H9 (cell line): ENCODE measurements at regions not wholly inside any gene's neighbourhood (a gene's known extent, or its start where the extent isn't known, plus 50 kb on each side); places are given as distances from the start of the nearest gene placed in this dataset.

ENCODE experiments used
- DNase-seq: peaks from one replicate; pipeline ENCODE4 v3.0.0-alpha.2; 2017
- H2AFZ ChIP-seq: one replicate; pipeline ENCODE4 v1.6.1; 2013; ENCODE audit warnings: mild to moderate bottlenecking, low read length, control low read depth, moderate library complexity
- H2AK5ac ChIP-seq: 2 replicates; pipeline ENCODE4 v1.6.1; 2013; ENCODE audit warnings: low read length, control low read depth, mixed read lengths; ENCODE audit not compliant: insufficient read length
- H2BK120ac ChIP-seq: one replicate; pipeline ENCODE4 v1.6.1; 2013; ENCODE audit warnings: low read depth, mild to moderate bottlenecking, low read length, control low read depth, inconsistent platforms; ENCODE audit not compliant: poor library complexity, severe bottlenecking
- H2BK12ac ChIP-seq: 2 replicates; pipeline ENCODE4 v1.6.1; 2013; ENCODE audit warnings: low read length, control low read depth, mixed read lengths, low read depth; ENCODE audit not compliant: insufficient read length
- H2BK15ac ChIP-seq: 2 replicates; pipeline ENCODE4 v1.6.1; 2013; ENCODE audit warnings: low read depth, low read length, control low read depth
- H2BK20ac ChIP-seq: one replicate; pipeline ENCODE4 v1.6.1; 2013; ENCODE audit warnings: low read depth, mild to moderate bottlenecking, low read length, control low read depth, inconsistent platforms; ENCODE audit not compliant: poor library complexity, severe bottlenecking
- H2BK5ac ChIP-seq: 2 replicates; pipeline ENCODE4 v1.6.1; 2013; ENCODE audit warnings: low read length, control low read depth, mixed read lengths; ENCODE audit not compliant: insufficient read length
- H3K14ac ChIP-seq: 2 replicates; pipeline ENCODE4 v1.6.1; 2013; ENCODE audit warnings: low read length, control low read depth; ENCODE audit not compliant: insufficient read depth
- H3K18ac ChIP-seq: 2 replicates; pipeline ENCODE4 v1.6.1; 2013; ENCODE audit warnings: low read depth, mild to moderate bottlenecking, mixed read lengths, low read length, control low read depth; ENCODE audit not compliant: insufficient read length
- H3K23ac ChIP-seq: 2 replicates; pipeline ENCODE4 v1.6.1; 2013; ENCODE audit warnings: low read length, control low read depth, mixed read lengths, low read depth; ENCODE audit not compliant: insufficient read length
- H3K23me2 ChIP-seq: 2 replicates; pipeline ENCODE4 v1.6.1; 2013; ENCODE audit warnings: low read depth, mild to moderate bottlenecking, mixed read lengths, low read length, control low read depth; ENCODE audit not compliant: insufficient read length, poor library complexity, severe bottlenecking
- H3K27ac ChIP-seq: 2 replicates; pipeline ENCODE4 v1.5.1; 2013; ENCODE audit warnings: low read length, control low read depth, mixed read lengths, low read depth; ENCODE audit not compliant: insufficient read length
- H3K27me3 ChIP-seq: 2 replicates; pipeline ENCODE4 v1.6.1; 2013; ENCODE audit warnings: low read length, control low read depth, inconsistent platforms; ENCODE audit not compliant: insufficient read depth
- H3K4ac ChIP-seq: 2 replicates; pipeline ENCODE4 v1.6.1; 2013; ENCODE audit warnings: low read depth, mild to moderate bottlenecking, control low read depth, inconsistent platforms, low read length, moderate library complexity
- H3K4me1 ChIP-seq: 2 replicates; pipeline ENCODE4 v1.6.1; 2013; ENCODE audit warnings: low read length, control low read depth, inconsistent platforms; ENCODE audit not compliant: insufficient read depth
- H3K4me2 ChIP-seq: 2 replicates; pipeline ENCODE4 v1.6.1; 2013; ENCODE audit warnings: low read length, control low read depth, mixed read lengths; ENCODE audit not compliant: insufficient read length, insufficient read depth
- H3K56ac ChIP-seq: 2 replicates; pipeline ENCODE4 v1.6.1; 2013; ENCODE audit warnings: low read depth, mild to moderate bottlenecking, mixed read lengths, low read length, control low read depth; ENCODE audit not compliant: insufficient read length
- H3K79me1 ChIP-seq: 2 replicates; pipeline ENCODE4 v1.6.1; 2013; ENCODE audit warnings: low read depth, mild to moderate bottlenecking, moderate library complexity, low read length, control low read depth, inconsistent platforms; ENCODE audit not compliant: insufficient read depth, poor library complexity, severe bottlenecking
- H3K79me2 ChIP-seq: 2 replicates; pipeline ENCODE4 v1.6.1; 2013; ENCODE audit warnings: low read length, control low read depth, inconsistent platforms; ENCODE audit not compliant: insufficient read depth
- H3K9ac ChIP-seq: 2 replicates; pipeline ENCODE4 v1.6.1; 2013; ENCODE audit warnings: low read length, control low read depth, mixed read lengths; ENCODE audit not compliant: insufficient read length; ENCODE audit errors: extremely low read depth
- H3K9me3 ChIP-seq: one replicate; pipeline ENCODE4 v1.6.1; 2013; ENCODE audit warnings: low read depth, low read length, inconsistent platforms; ENCODE audit not compliant: control insufficient read depth
- H3T11ph ChIP-seq: one replicate; pipeline ENCODE4 v1.6.1; 2013; ENCODE audit warnings: mild to moderate bottlenecking, low read length, control low read depth, inconsistent platforms
- H4K20me1 ChIP-seq: one replicate; pipeline ENCODE4 v1.6.1; 2013; ENCODE audit not compliant: control insufficient read depth, insufficient read length, insufficient read depth
- H4K5ac ChIP-seq: 2 replicates; pipeline ENCODE4 v1.6.1; 2013; ENCODE audit warnings: low read depth, mild to moderate bottlenecking, mixed read lengths, low read length, control low read depth; ENCODE audit not compliant: insufficient read length
- H4K8ac ChIP-seq: replicated peaks from 2 replicates; pipeline ENCODE4 v1.6.1; 2013; ENCODE audit warnings: low read length, control low read depth, mixed read lengths, low read depth; ENCODE audit not compliant: insufficient read length
- H4K91ac ChIP-seq: 2 replicates; pipeline ENCODE4 v1.6.1; 2013; ENCODE audit warnings: low read depth, mild to moderate bottlenecking, moderate library complexity, mixed read lengths, low read length, control low read depth; ENCODE audit not compliant: insufficient read length
- H3K27ac Mint-ChIP-seq, 3 experiments: 2 replicates in 2 of 3; 3 replicates in 1 of 3; pipeline ENCODE4 v1.8.0; 2020 to 2021; ENCODE audit warnings: mixed read lengths in 3 of 3, mild to moderate bottlenecking in 1 of 3, moderate library complexity in 1 of 3
- H3K27me3 Mint-ChIP-seq: 2 replicates; pipeline ENCODE4 v1.8.0; 2021; ENCODE audit warnings: low read depth, mild to moderate bottlenecking, moderate library complexity, mixed read lengths
- H3K36me3 Mint-ChIP-seq, 3 experiments: 2 replicates in 2 of 3; 3 replicates in 1 of 3; pipeline ENCODE4 v1.8.0; 2020 to 2021; ENCODE audit warnings: low read depth in 3 of 3, mixed read lengths in 3 of 3; ENCODE audit not compliant: insufficient read depth in 1 of 3
- H3K4me1 Mint-ChIP-seq, 2 experiments: 2 replicates each; pipeline ENCODE4 v1.8.0; 2020; ENCODE audit warnings: mixed read lengths in 2 of 2
- H3K4me3 Mint-ChIP-seq, 2 experiments: 2 replicates in 1 of 2; 3 replicates in 1 of 2; pipeline ENCODE4 v1.8.0; 2020 to 2021; ENCODE audit warnings: mild to moderate bottlenecking in 2 of 2, mixed read lengths in 2 of 2, moderate library complexity in 1 of 2
- H3K9me3 Mint-ChIP-seq, 2 experiments: 2 replicates in 1 of 2; 3 replicates in 1 of 2; pipeline ENCODE4 v1.8.0; 2020; ENCODE audit warnings: mild to moderate bottlenecking in 2 of 2, mixed read lengths in 2 of 2, moderate library complexity in 1 of 2
- CTCF ChIP-seq: fragments of 200-600 bp; sonication (generic); conservative IDR thresholded peaks from 3 replicates; pipeline ENCODE4 v1.8.0; 2021; ENCODE audit warnings: antibody characterized with exemption, mild to moderate bottlenecking
- WGBS: extraction: QIAGEN DNeasy Blood & Tissue Kit; methylation state at CpG from one replicate; pipeline ENCODE4 v1.1.7; 2013; ENCODE audit warnings: missing lambda C conversion rate, low lambda C conversion rate, mixed read lengths; ENCODE audit not compliant: insufficient read length; ENCODE audit errors: extremely low coverage; 5-methylcytosine and 5-hydroxymethylcytosine counted together

- H2AFZ ChIP-seq = no peak overlapping the region
- no peaks in the 10 kb centered on the region for H3K79me1 ChIP-seq
- H3T11ph ChIP-seq = no peak overlapping the region
- no peaks in the 10 kb centered on the region for H3K79me2 ChIP-seq
- no peak overlapping the region for H4K91ac ChIP-seq
- WGBS = no CpG with 5 or more reads among the region's 1 CpG
- no peak overlapping the region for H2BK15ac ChIP-seq
- H3K4me3 Mint-ChIP-seq = no peak overlapping the region
- H3K27ac ChIP-seq = no peak overlapping the region
- no peaks in the 10 kb centered on the region for H3K4me1 ChIP-seq
- no peak overlapping the region for H2AK5ac ChIP-seq
- no peaks in the 10 kb centered on the region for H3K4me1 Mint-ChIP-seq
- H3K9me3 ChIP-seq = no peaks in the 10 kb centered on the region
- H3K23ac ChIP-seq = no peak overlapping the region
- H4K20me1 ChIP-seq = no peaks in the 10 kb centered on the region
- no peaks in the 10 kb centered on the region for H3K27me3 ChIP-seq
- DNase-seq = no peak
- TF ChIP-seq CTCF = no peak
- no peak overlapping the region for H2BK120ac ChIP-seq
- H3K9ac ChIP-seq = no peak overlapping the region
- no peak overlapping the region for H2BK5ac ChIP-seq
- H3K23me2 ChIP-seq = no peaks in the 10 kb centered on the region
- no peak overlapping the region for H3K4me2 ChIP-seq
- no peak overlapping the region for H2BK20ac ChIP-seq
- H3K9me3 Mint-ChIP-seq = peaks cover 0 to 2% of the 10 kb centered on the region in 2 experiments; a peak in 1 of 5 replicates
- no peaks in the 10 kb centered on the region for H3K27me3 Mint-ChIP-seq
- H3K4ac ChIP-seq = no peak overlapping the region
- H3K36me3 Mint-ChIP-seq = no peaks in the 10 kb centered on the region; a peak in 2 of 7 replicates
- H2BK12ac ChIP-seq = no peak overlapping the region
- no peak overlapping the region for H4K8ac ChIP-seq
- no peak overlapping the region for H4K5ac ChIP-seq
- H3K56ac ChIP-seq = no peak overlapping the region
- H3K18ac ChIP-seq = no peak overlapping the region
- no peak overlapping the region for H3K14ac ChIP-seq
- no peak overlapping the region for H3K27ac Mint-ChIP-seq
These were observed 643.1 kb downstream of the MECOM start for GRCh38 chr3:169020371-169020770.
